GDM1 (cell line): ENCODE measurements at regions not wholly inside any gene's neighbourhood (a gene's known extent, or its start where the extent isn't known, plus 50 kb on each side); places are given as distances from the start of the nearest gene placed in this dataset.

Experiments used
- DNase-seq: peaks from one replicate; lab custom pipeline; 2025; lab: John Stamatoyannopoulos, UW

DNA sequence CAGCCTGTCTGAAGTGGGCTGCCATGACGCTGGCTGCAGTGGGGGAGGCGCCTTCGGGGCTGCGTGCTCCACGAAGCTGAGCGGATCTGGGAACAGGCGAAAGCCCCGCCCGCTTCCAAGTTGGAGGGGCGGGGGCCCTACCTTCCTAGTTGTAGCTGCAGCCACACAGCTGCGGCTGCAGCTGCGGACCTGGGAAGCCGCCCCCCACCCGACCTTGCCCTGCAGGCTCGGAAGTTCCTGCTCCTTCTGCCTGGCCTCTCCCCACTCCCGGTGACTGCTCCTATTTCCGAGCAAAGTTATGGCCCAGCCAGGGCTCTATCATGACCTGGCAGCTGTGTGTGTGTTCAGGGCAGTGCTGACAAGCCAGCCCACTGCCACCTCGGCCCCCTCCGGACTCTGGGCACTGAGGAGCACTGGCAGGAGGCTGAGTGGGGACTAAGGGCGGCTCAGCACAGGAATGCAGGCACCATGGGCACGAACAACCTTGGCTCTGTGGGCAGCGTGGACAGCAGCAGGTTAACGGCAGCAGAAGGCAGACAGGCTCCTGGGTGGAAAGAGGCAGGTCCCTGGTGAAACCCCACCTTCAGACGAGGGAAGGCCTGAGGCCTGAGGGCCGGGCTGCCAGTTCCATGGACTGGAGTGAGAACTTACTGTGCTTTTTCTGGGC is 352.4 kb upstream of the TMCO5A start:
- no peak for DNase-seq

DNA sequence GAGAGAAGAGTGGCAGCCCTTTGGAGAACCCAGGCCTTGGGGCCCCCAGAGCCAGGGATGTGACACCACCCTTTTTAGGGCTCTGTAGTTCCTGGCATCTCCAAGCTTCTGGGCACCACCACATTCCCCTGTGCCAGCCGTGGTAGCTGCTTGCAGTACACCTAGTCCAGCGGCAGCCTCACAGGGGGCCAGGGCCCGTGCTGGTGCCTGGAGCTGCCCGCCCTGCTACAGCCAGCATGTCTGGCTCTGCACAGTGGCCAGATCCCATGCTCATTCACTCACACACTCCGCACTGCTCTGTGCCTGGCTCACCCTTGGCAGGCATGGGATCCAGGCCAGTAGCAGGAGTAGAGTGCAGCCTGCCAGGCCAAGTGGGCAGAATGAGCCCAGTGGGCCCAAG is 351.6 kb upstream of the TMCO5A start:
- no peak for DNase-seq

DNA sequence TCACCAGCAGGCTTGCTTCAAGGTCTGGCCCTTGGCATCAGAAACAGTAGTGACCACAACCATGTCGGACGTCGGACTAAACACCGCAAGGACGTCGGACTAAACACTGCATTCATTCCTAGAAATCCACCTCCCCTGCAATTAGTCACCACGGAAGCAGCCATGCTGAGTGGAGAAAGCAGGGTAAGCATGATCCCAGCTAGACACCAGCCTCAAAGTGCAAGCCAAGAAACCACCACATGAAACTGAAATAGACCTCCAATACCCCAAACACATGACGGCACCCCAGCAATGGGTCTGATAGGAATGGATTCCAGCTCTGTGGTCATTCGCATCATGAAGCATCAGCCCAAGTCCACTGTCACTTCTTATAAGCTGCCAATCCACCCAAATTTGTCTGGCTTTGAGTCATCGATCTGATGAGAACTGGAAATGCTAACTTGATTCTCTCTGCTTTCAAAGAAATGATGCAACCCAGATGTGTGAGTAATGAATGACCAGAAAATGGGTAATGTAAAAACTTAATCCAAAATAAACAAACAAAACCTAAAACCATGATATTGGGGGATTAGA is 348.3 kb upstream of the TMCO5A start:
- no peak for DNase-seq

GRCh38 chr15:37586976-37587375 is 347.5 kb upstream of the TMCO5A start:
- DNase-seq, result no peak

DNA sequence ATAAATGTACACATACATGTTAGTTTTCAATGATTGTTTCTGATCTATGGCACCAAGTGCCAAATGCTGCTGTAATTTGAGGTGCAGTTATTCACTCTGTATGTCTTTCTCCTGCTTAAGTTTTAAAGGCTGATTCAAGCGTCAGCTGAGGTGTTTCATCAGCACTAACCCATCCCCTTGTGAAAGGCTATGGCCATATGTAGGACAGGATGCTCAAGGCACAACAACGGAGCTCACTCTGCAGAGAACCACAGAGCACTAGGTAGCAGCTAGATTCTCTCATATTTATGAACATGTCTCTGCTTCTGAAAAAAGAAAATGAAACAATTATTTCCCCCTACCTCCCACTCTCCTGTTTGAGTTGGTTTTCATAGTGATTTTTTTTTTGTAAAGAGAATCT is 340.0 kb upstream of the TMCO5A start:
- no peak for DNase-seq

DNA sequence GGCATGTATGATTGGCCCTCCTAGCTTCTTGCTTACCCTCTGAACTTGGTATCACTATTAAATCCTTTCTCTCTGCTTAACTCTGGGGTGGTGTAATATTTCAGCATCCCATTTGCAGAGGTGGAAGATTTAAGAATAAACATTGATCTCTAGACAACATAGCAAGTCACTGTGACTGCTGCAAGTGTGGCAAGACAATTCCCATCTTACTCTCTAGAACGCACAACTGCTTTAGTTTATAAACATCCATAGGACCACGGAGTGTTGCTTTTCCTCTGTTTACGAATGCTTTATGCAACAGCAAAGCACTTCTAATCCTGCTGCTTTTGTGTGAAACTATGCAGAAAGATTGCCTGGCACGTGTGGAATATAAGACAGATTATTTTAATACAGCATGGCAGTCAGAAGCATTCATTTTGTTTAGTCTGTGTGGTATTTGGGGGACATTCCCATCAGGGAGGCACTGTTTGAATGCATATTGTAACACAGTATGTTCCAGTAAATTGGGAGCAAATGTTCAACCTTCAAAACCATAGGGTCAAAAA is 338.9 kb upstream of the TMCO5A start:
- DNase-seq, result no peak

- no peak for DNase-seq
Observed at GRCh38 chr15:37599156-37599555, 335.3 kb upstream of the TMCO5A start.

DNA sequence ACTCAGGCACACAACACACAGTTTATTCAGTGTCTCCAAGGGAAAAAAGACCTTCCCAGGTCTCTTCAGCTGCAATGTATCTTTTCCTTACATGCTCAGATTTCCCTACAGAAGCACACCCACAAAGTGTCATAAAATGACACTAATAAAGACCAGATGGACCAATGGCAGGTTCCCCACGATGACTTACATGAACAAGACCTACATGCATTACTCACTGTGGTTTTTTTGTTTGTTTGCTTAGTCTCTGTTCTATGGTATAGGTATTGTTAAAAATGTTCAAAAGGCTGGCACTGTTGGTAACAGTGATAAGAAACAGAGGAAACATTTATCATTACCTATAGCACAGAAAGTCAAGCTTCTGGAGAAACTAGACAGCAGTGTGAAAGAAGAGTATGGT is 318.2 kb upstream of the TMCO5A start:
- DNase-seq, result no peak

DNA sequence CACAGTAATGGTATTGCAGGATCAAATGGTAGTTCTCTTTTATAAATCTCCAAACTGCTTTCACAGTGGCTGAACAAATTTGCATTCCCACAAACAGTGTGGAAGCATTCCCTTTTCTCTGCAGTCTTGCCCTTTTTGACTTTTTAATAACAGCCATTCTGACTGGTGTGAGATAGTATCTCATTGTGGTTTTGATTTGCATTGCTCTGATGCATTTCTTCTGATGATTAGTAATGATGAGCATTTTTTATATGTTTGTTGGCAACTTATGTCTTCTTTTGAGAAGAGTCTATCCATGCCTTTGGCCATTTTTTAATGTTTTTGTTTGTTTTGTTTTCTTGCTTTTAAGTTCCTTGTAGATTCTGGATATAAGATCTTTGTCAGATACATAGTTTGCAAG is 316.1 kb upstream of the TMCO5A start:
- no peak for DNase-seq

DNA sequence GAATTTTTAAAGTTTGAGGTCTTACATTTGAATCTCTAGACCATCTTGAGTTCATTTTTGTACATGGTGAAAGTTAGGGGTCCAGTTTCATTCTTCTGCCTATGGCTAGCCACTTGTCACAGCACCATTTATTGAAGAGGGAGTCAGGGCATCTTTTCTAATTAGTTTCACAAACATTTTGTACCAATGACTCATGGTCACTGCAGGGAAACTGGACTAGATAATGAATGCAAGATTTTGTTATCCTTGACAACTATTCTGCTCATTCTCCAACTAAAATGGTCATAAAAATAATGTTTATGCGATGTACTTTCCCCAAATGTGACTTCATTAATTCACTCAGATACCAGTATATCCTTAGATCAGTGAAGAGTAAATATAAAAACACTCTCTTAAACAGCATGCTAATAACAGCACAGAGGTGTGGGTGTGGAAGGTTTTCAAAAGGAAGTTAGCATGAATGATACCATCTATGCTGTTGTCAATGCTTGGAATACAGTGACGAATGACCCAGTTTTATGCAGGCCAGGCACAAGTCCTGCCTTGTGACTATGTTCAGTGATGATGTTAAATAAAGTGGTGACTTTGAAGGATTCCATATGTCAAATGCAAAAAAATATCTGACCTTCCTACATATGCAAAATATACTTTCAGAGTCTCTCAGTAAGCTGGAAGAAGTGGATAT is 314.9 kb upstream of the TMCO5A start:
- no peak for DNase-seq

GRCh38 chr15:37625576-37625975 is 308.9 kb upstream of the TMCO5A start:
- DNase-seq, result no peak

DNA sequence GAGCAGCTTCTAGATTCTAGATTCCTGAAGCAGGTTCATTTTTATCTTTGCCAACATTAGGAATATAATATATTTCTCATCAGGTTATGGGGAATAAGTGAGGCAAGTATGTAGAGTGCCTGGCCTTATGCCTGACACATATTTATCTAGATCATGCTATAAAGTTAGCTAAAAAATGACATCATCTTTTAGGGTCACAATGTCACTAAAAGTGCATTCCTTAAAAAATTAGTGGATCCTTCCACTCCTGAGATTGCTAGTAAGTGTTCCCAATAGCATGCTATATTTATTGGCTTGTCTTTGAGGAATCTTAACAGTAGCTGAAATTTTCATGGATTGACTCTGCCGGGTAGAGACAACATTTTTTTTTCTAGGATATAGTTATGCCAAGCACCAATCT is 305.9 kb upstream of the TMCO5A start:
- DNase-seq, result no peak

- no peak for DNase-seq
Observed at GRCh38 chr15:37636736-37637135, 297.7 kb upstream of the TMCO5A start.

DNA sequence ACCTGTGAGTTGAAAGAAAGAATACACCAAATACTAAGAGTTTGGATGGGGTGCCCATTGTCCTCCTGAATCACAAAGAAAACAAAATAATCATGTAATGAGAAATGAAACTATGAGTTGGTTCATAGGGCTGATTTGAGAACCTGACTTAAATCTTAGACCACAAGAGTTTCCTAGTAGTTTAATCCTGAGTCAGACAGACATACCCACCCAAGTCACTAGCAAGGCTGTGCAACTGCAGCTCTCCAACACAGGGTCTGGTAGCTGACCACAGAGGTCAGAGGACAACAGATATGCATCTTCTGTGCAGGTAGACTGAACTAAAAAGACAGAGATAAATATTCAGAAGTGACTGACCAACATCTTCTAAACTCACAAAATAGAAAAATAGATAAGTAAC is 296.3 kb upstream of the TMCO5A start:
- DNase-seq, result no peak

DNA sequence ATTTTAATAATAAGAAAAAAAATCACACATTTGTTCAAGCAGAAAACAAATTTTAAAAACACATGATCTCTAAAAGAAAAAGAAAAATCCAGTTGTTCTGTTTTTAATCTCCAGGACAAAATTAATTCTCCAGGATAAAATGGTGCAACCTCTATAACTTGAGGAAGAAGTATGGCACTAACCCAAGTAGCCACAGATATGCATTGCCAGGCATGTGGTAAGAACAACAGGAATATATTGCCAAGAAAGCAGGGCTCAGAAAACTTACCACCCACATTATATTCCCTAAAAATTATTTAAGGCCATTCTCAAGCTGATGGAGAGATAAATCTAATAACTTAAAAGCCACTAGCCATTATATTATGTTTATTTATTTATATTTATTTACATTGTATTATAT is 295.7 kb upstream of the TMCO5A start:
- no peak for DNase-seq

DNA sequence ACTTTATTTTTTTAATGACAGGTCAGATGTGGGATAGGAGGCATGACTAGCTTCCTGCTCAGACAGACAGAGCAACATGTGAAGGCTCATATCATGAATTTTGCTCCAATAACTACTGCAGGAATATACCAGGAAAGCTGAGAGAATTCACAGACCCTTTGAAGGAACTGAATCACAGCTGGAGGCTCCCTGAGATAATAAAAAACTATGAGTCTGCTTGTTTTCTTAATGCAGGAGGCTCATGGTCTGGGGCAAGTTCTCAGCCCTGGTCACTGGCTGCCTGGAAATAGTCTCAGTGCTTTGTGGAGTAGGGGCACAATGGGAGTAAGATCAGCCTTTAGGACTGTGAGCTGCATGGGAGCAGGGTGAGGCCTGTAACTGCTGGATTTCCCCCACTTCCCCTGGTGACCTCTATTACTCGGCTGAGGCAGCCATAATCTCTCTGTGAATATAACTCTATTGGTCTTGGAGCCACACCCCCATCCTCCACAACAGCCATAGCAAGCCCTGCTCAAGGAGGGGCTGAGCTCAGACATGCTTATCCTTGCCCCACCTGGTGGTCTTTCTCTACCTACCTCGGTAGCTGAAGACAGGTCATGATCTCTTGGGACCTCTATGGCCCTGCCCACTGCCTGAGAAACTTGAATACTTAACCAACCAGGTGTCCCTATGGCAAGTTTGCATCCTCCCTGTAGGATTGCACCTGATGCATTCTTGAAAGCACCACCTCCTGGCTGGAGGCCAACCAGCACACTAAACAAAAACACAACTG is 281.6 kb upstream of the TMCO5A start:
- no peak for DNase-seq

- no peak for DNase-seq
Observed at GRCh38 chr15:37678124-37678523, 256.3 kb upstream of the TMCO5A start.

- DNase-seq, result no peak
Observed at GRCh38 chr15:37679627-37680026, 254.8 kb upstream of the TMCO5A start.

DNA sequence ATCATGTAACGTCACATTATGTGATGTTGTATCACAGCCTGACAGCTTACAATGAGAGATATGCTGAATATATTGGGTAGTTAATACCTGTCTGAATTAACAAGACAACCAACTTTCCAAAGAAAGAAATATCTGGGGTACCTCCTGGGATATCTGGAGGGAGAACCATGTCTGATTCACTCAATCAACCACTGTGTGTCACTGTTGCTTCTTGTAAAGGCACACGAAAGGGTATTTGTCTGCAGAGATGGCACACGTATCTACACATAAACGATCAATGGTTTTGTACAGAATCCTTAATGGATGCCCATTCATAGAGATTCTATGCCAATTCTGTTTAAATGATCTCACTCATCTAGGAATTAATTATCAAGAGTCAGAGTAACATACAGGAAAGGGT is 252.1 kb upstream of the TMCO5A start:
- DNase-seq, result no peak

- DNase-seq, result no peak
Observed at GRCh38 chr15:37691911-37692310, 242.5 kb upstream of the TMCO5A start.

- no peak for DNase-seq
Observed at GRCh38 chr15:37693926-37694325, 240.5 kb upstream of the TMCO5A start.

- DNase-seq, result no peak
Observed at GRCh38 chr15:37695719-37696118, 238.7 kb upstream of the TMCO5A start.

- DNase-seq, result no peak
Observed at GRCh38 chr15:37698679-37699078, 235.8 kb upstream of the TMCO5A start.
